GM04503 (cell line): ENCODE measurements at regions not wholly inside any gene's neighbourhood (a gene's known extent, or its start where the extent isn't known, plus 50 kb on each side); places are given as distances from the start of the nearest gene placed in this dataset.

ENCODE experiments used
- DNase-seq: peaks from one replicate; pipeline ENCODE4 v3.0.0-alpha.2; 2012; ENCODE audit warnings: low read depth

DNA sequence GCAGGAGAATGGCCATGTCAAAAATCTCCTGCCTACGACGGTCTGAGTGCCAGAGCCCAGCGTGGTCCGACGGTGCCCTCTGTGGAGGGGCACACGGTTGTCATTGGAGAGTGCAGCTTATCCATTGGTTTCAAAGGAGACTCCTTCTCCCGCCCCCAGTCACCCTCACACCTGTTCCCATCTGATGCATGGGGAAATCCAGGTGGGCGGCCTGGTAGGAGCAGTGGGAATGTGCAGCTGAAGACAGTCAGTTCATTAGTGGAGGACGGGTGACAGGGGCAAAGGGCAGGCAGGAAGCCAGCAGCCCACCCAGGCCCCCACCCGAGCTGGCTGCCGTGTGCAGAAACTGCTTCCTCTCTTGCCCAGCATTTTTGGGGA, 162.3 kb downstream of the IRF8 start:
- no peak for DNase-seq

DNA sequence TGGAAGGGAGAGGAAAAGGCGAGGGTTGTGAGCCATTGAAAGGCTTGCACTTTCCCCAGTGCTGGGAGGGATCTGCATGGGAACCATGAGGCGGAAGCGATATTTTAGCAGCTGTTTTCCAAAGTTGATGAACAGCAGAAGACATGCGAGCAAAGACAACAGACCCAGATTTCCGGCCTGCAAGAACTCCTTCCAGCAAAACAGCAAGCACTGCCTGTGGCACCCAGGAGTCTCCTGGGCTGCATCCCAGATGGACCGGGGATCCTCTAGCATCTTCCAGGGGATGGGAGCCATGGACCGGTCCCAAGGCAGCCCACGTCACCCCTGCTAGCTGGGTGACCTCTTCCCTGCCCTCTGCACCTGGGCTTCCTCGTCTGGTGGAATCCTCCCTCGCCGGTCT, 162.8 kb downstream of the IRF8 start:
- DNase-seq: no peak

DNA sequence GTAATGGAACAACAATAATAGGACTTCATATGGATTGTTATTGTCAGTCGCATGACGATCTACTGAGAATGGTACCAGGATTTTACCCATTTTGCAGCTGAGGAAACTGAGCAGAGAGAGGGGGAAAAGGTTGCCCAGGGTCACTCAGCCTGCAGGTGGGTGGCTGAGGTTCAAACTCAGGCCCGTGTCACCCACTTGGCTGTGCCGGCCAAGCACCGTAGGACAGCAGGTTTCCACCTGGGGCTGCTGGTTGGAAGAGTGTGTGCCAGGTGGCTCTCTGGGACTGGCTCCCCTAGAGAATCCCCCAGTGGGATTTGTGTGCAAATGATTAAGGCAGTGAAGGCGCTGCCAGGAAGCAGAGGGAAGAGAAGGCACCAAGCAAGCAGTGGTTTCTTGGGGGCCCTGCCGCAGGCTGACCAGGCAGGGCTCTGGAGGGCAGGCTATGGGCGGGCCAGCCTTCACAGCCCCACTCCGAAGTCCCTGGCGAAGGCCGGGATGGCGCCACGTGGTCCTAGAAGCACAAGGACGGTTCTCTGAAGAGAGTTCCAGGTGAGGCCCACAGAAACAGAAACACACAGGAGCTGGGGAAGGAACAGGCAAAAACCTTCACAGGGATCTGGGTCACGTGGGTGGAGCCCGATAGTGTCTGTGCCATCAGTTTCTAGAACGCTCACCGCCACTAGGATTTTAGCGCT, 163.5 kb downstream of the IRF8 start:
- DNase-seq: no peak

DNA sequence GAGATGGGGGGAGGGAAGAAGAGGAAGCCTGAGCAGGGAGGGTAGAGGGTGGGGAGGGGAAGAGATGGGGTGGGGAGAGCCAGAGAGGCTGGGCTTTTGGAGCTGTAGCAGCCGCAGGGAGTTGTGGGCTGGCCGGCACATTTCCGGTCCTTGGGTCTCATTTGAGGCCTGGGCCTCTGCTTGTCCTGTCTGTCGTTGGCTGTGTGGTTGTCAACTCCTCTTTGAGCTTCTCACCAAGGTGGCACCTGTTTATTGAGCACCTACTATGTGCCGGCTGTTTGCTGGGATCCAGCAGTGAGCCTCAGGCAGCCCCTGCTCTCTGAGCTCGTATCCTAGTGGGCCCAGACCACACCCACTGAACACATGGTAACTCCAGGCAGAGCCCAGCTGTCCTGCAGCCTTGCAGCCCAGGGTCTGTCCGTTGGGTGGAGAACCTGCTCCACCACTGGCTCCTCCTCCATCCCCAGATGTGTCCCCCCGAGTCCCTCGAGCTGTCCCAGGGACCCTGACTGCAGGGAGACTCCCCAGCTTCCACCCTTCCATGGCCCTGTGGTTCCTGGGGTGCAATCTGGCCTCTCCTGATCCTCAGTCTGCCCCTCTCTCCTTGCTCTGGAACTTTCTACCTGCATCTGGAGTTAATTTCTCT, 164.9 kb downstream of the IRF8 start:
- no peak for DNase-seq

DNA sequence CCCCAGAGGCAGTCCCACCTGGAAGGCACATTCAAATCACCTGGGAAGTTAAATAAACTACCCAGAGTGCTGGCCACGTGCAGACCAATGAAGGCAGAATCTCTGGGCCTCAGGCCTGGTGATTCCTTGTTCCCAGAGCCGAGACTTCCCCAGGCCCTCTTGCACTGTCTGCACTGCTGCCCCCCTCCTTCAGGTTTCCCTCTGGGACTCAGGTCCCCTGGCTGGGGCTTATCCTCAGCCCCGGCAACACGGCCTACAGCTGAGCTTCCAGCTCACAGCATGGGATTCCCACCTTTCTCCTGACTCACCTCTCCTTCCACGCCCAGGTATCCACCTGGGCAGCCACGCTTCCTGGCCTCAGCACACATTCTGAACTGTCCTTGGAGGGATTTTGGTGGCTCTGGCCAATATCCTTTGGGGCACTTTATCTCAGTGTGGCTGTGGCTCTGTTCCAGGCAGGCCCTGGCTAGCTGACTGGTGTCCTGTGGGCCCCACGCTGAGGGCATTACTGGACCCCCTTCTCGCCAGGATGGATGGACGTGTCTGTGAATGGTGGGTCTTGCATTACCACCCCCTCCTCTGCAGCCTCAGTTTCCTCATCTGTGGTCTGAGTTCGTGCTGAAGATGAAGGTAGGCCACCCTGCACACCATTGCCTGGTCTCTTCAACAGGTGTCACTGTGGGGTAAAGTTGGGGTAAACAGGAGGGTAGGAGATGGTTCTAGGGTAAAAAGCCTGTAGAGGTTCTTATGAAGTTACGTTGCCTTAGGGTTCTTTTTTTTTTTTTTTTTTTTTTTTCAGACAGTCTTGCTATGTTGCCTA, 165.7 kb downstream of the IRF8 start:
- DNase-seq: no peak

DNA sequence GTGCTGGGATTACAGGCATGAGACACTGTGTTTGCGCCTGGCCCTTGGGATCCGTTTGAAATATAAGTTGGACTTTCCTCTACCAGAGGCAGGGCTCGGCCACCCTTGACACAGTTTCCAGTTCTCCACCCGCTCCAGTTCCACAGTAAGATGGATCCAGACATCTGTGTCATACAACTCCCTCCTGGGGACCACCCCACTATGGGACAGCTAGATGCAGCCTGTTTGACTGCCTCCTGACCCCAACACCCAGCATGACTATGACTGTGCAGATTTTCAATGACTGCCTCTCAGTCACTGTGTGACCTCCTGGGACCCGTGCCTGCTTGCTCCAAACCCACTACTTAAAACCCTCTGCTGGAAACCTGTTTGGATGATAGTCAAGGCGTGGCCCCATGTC, 166.7 kb downstream of the IRF8 start:
- DNase-seq: no peak

DNA sequence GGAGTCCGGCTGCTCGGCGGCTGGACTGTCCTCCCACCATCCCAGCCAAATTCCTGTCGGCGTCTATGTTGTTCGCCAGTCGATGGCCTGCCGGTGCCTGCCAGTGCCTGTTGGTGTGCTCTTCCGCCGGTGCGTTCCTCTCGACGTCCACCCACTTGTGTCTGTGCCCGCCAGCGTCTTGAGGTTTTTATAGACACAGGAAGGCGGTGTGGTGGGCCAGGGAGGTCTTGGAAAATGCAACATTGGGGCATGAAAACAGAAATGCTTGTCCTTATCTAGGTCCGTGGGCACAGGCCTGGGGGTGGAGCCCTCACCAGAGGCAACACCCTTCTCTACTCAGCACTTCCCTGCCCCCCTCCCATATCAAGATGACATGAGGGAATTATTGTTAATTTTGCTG, 167.8 kb downstream of the IRF8 start:
- no peak for DNase-seq

DNA sequence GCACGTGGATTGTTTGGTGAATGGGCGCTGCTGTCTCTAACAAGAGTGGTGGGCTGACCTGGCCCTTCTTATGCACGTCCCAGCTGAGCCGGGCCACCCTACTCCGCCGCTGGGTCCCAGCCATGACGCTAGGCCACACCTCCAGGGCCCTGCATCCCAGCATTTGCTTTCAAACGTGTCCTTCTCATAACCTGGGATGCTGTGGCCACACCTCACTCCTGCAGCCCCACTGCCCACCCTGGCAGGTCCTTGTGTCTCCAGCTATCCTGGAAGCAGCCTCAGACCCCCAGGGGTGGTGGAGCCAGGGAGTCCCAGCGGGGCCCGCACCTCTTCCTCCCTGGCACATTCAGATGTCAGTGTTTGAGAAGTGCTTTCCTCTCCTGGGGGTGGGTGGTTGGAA, 168.6 kb downstream of the IRF8 start:
- no peak for DNase-seq

DNA sequence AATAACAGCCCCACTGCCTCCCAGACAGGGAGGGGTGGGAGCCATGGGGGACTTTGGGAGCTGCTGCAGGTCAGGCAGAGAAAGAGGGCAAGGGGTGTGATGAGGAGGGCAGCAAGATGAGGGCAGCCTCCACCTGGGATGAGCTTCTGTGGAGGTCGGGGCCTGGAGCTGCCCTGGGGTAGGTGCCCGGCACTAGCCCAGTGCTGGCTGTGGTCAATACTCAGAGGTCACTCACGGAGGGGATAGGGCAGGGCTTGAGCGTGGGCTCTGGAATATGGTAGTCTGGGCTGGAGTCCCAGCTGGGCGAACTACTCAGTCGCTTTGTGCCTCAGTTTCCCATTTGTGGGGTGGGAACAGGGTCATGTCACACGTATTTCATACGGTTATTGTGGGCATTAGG, 169.0 kb downstream of the IRF8 start:
- no peak for DNase-seq

DNA sequence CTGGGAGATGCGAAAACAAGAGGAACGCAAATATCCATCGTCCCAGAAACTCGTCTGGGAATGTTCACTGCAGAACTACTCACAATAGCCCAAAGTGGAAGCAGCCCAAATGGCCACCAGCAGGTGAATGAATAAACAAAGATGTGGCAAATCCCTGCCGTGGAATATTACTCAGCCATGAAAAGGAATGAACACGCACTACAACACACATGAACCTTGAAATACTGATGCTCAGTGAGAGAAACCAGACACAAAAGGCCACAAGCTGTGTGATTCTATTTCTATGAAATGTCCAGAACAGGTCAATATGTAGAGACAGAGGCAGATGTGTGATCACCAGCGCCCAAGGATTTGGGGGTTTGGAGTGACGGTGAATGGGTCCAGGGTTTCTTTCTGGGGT, 169.8 kb downstream of the IRF8 start:
- DNase-seq: no peak

DNA sequence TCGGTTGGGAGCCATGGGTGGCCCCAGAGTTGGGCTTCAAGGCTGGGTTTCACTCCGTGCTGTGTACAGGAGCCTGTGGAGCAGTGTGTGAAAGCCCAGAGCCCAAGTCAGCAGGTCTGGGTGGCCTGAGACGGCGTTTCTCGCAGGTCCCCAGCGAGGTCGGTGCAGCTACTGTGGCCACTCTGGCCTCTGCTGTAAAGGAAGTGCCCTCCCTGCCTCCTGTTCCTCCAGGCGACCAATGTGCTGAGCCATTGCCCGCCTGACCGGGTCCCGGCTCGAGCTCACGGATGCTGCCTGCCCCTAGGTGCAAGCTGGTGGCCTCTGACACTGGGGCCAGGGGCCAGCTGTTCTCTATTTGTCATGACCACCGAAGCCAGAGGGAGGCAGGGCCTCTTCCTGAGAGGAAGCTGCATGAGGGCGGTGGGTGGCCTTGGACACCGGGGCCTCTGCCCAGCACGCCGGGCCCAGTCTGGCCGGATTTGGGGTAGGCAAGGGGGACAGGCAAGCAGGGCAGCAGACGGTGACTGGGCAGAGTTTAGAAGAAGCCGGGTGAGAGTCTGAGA, 170.9 kb downstream of the IRF8 start:
- no peak for DNase-seq

DNA sequence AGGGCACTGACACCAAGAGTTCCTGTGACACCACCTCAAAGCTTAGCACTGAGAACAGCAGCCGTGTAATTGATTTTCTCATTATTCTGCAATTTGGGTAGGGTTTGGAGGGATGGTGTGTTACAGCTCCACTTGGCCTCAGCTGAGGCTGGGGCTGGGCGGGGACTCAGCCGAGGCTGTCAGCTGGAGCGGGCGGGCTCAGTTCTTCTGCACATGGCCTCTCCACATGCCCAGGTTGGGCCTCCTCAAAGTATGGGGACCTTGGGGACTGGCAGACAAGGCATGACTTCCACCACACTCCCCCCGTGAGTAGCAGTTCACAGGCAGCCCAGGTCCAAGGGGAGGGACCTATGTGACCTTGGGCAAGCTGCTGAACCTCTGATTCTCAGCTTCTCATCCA, 171.5 kb downstream of the IRF8 start:
- DNase-seq: no peak

DNA sequence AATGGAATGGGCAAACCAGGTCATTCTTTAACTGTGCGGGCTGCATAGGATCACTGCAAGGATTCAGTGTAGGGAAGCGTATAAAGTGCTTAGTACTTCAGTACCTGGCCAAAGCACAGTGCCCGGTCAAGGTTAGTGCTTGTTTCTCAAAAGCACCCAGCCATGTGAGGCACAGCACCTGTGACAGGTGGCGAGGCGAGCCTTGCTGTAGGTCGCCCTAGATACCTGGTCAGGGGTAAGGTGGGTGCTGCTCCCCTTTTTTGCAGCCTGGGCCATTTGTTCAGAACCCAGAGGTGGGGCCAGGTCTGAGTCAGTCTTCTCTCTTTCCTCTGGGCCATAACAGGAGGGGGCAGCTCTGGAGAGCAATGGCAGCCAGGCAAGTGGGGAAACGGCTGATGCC, 172.0 kb downstream of the IRF8 start:
- DNase-seq: no peak

DNA sequence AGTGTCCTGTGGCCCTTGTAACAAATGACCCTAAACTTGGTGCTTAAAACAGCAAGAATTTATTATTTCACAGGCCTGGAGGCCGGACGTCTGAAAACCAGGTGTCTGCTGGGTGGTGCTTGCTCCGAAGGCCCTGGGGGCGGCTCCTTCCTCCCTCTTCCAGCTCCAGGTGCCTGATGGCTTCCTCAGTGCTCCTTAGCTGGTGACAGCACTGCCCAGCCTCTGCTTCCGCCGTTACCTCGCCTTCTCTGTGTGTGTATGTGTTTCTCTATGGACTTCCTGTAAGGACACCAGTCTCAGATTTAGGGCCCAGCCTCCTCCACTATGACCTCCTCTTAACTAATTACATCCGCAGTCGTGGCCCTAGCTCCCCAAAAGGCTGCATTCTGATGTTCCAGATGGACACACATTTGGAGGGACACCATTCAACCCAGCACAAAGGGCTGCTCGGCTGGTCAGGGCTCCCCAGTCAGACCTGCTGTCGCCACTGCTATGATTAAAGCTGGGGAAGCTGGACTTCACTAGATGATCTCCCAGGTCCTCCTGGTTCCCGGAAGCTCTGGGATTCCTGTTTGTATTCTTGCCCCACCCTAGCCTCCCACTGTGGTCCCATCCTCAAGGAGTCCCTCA, 172.8 kb downstream of the IRF8 start:
- no peak for DNase-seq

DNA sequence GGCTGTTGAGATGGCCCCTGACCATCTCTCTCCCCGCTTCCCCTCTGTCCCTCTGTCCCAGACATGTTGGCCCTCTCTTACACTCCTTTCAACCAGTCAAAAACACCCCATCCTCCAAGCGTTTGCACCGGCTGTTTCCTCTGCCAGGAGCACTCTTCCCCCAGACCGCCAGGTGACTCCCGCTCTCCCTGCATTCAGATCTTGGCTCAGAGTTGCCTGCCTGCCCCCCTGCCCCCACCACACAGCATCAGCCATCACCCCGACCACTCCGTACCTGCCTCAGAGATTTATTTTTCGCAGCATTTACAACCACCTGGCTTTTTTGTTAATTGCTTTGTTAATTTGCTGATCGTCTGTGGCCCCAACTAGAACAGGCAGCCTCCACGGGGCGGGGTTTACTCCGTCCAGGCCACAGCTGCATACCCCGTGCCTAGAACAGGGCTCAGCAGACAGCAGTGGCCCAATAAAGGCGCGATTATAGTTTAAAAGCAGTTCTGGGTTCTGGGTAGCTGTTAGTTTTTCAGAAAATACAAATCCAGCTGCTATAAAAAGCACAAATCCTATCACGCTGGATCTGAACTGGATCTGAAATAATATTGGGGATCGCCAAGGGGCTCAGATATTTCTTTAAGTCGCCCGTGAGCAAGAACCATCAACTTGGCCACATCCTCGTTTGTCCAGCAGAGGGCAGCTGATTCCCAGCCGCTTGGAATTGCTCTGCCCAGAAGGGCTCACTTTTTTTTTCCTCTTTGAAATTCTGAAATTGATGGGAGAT, 173.6 kb downstream of the IRF8 start:
- DNase-seq: no peak

DNA sequence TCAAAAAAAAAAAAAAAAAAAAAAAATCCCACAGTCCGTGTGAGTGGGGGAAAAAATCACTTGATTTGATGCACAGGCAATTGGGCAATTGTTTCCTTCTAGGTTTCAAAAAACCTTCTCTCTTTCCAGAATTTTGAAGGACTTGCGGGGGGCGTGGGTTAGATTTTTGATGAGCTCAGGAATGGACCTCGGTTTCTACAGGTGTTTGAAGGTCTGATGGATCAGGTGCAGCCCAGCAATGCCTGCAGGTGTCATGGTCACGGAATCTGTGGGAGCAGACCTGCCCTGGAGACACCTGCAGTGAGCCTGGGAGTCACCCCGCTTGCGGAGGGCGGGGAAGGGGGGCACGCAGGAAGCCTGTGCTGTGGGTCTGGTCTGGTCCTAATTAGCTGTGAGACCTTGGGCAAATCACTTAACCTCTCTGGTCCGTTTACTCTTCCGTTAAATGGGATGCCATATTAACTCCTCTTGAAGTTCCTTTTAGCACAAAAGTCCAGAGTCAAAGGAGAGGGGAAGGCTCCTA, 174.2 kb downstream of the IRF8 start:
- DNase-seq: no peak

DNA sequence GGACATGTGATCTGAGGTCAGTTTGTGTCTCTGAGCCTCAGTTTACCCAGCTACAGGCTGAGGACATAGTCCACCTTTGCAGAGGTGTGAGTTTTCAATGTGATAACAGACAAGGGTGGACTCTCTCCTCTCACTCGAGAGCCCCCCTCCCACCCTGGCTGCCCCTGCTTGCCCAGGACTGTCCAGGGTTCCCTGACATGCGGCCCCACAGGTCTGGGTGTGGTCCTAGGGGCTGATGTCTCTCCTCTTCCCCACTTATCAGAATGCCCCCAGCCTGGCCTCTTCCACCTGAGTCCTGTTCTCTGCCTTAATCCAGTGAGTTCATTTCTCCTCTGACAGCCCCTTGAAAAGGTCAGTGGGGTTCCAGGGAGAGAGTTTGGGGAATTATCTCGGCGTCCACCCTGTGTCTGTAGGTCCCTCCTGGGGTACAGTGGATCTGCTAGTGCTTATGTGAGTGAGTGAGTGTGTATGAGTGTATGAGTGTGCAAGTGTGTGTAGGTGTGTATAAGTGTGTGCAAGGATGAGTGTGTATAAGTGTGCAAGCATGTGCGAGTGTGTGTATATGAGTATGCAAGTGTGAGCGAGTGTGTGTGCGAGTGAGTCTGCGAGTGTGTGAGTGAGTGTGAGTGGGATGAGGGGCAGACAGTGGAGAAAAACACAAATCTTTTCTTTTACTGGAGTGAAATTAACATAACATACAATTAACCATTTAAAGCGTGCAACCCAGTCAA, 175.0 kb downstream of the IRF8 start:
- no peak for DNase-seq

DNA sequence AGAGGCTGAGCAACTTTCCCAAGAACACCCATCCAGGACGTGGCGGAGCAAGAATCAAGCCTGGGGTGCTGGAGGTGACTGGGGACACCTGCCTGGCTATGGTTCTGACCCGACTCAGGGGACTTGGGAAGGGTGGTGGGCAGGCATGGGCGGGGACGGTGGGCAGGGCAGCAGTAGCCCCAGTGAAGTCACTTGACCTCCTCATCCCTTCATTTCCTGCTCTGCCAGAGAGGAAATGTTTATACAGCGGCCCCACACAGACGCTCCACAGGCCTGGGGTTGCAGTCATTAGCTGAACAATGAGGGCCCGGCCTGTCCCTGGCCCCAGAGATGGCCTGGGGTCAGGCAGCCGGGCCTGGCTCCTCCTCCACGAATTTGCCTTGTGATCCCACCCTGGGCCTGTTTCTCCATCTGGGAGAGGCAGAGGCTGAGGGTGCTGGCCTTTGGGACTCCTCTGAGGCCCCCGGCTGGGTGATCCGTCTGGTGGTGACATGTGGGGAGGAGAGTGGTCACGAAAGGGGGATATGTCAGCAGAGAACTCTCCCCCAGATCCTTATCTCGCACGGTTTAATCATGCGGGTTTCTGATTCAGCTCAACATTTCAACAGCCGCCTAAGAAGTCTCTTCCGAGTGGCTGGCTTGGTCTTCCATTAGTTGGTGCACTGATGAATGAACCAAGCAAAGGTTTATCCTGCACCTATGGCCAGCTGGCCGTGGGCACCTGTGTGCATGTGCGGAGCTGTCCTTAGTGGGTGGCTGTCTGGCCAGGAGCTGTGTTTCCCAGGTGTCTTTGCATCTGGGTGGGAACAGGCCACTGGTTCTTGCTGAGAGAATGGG, 175.9 kb downstream of the IRF8 start:
- DNase-seq: no peak

DNA sequence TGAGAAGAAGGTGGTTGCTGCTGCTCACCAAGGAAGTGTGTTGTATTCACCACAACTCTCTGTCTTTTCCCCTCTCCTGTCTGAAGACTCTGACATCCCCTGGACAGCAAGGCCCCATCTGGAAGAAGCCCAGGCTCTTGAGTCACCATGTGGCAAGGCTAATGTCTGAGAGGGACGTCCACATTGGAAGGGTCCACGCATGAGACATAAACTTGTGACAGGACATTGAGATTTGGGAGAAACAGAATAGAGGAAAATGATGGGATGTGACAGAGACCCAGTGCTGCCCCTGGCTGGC, 176.5 kb downstream of the IRF8 start:
- no peak for DNase-seq

DNA sequence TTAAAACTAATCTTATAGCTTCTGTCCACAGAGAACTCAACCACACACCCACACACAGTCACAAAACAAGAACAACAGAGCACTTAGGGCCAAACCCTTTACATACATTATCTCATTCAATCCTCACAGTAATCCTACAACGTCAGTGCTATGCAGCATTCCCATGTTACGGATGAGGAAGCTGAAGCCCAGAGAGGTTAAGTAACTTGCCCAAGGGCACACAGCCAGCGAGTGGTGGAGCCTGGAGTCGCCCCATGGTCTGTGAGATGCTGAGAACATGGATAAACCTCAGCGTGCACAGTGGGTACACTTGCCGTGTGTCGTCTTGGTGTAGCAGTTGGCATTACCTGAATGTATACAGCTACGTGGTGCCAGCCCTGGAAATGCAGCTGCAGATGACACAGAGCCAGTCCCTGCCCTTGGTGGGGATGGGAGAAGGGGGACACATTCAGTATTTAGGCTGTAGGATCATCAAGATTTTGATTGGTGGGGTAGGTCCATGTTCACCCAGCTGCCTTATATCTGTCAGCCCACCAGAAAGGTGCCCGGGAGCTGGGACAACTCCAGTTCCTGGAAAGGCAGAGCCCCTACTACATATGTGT, 177.0 kb downstream of the IRF8 start:
- DNase-seq: no peak
